ENCODE measurements at regions not wholly inside any gene's neighbourhood (a gene's known extent, or its start where the extent isn't known, plus 50 kb on each side); places are given as distances from the start of the nearest gene placed in this dataset.
"Not testable (repeated sequence)": the region's sequence is repeated elsewhere in the genome, so short reads cannot be mapped to it uniquely, and the experiment has no call there.

DNA sequence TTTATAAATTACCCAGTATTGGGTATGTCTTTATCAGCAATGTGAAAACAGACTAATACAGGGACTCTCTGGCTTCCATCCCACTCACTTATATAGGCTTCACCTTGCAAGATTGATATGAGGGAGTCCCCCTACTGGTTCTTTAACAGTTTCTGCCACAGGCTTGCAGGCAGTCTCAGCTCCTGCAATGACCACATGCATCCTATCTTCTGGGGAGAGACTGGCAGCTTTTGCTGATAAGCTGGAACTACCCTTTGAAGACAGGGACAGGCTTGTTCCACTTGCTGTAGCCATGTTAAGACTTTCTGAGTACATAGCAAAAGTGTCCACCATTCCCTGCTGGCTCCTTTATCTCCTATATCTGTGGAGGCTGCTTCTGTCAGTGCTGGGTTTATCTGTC lies 531.7 kb upstream of the FLRT2 start:
- DNase-seq (ENCODE audit: low read depth): no peak
- no peak overlapping the region for H3K4me3 ChIP-seq (ENCODE audit: low read depth, low read length)
- TF ChIP-seq, protein P1, sequence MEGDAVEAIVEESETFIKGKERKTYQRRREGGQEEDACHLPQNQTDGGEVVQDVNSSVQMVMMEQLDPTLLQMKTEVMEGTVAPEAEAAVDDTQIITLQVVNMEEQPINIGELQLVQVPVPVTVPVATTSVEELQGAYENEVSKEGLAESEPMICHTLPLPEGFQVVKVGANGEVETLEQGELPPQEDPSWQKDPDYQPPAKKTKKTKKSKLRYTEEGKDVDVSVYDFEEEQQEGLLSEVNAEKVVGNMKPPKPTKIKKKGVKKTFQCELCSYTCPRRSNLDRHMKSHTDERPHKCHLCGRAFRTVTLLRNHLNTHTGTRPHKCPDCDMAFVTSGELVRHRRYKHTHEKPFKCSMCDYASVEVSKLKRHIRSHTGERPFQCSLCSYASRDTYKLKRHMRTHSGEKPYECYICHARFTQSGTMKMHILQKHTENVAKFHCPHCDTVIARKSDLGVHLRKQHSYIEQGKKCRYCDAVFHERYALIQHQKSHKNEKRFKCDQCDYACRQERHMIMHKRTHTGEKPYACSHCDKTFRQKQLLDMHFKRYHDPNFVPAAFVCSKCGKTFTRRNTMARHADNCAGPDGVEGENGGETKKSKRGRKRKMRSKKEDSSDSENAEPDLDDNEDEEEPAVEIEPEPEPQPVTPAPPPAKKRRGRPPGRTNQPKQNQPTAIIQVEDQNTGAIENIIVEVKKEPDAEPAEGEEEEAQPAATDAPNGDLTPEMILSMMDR (IDR thresholded peaks at IDR 0.05; ENCODE audit: insufficient read depth, low read depth, low read length, missing control alignments): no peak

DNA sequence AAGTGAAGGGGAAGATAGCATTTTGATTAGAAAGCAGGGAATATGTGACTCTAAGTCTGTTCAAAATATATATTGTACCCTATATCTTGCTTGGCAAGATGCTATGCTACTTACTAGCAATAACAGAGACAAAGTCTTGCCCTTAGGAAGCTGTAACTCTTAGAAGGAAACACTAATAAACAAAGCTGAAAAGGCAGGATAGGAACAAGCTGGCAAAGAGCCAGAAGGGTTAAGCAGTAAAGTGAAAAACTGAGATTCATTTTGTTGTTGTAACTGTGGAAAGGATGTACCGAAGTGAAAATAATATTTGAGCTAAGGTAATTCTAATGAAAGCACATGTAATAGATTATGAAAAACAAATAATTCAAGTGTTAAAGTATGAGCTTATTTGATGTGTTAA lies 527.1 kb upstream of the FLRT2 start:
- TF ChIP-seq, protein P1 (IDR thresholded peaks at IDR 0.05; ENCODE audit: insufficient read depth, low read depth, low read length, missing control alignments): no peak
- no peak for DNase-seq (ENCODE audit: low read depth)
- H3K4me3 ChIP-seq (ENCODE audit: low read depth, low read length): no peak overlapping the region

DNA sequence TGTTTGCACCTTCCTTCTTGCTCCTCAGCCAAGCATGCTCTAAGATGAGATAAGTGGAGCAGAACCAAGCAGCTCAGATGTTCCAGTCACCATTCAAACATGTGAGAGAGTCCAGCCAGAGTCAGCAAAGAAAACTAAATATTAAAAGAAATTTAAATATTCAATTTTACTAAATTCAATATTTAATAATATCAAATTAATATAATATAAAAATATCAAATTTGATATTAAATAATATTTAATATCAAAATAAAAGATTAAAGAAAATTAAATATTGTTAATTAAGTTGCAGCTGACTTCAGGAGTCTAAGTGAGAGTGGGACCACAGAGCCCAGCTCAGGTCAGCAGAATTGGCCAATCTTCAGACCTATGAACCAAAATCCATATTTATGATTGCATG lies 526.1 kb upstream of the FLRT2 start:
- TF ChIP-seq, protein P1 (IDR thresholded peaks at IDR 0.05; ENCODE audit: insufficient read depth, low read depth, low read length, missing control alignments): no peak
- no peak overlapping the region for H3K4me3 ChIP-seq (ENCODE audit: low read depth, low read length)
- DNase-seq (ENCODE audit: low read depth): no peak

DNA sequence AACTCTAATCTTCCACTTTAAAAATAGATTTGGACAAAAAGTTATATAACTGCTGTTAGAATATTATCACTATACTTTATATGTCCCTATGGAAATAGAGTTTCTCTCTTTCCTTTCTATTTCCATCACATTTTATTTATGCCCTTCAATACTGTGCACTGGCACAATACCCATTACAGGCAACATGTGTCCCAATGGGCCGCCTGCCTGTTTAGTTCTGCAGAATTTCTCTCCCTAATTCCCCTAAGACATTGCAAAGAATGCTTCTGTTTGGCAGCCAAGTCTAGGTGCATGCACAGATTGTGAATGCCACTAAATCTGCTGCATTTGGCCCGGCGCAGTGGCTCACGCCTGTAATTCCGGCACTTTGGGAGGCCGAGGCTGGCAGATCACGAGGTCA lies 520.4 kb upstream of the FLRT2 start:
- DNase-seq (ENCODE audit: low read depth): no peak

DNA sequence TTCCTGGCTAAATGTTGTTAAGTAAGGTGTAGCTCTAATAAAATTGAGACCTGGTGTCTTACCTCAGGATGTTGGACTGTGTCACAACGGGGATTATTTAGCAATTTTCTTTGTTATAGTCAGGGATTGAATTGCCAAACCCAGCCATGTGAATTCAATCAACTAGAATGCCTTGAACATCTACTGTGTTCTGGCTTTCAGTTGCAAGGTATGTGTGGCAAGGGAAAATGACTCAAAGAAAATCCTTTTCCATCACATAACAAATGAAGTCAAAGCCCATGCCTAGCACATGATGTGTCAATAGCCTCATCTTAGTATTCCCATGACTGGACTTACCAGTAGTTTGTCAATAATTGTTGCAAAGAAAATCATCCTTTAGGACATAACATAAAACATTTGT lies 519.8 kb upstream of the FLRT2 start:
- no peak overlapping the region for H3K4me3 ChIP-seq (ENCODE audit: low read depth, low read length)
- DNase-seq (ENCODE audit: low read depth): no peak
- TF ChIP-seq, protein P1 (IDR thresholded peaks at IDR 0.05; ENCODE audit: insufficient read depth, low read depth, low read length, missing control alignments): no peak

More for the DNA sequence above, 520.4 kb upstream of the FLRT2 start:
- TF ChIP-seq, protein P1 (IDR thresholded peaks at IDR 0.05; ENCODE audit: insufficient read depth, low read depth, low read length, missing control alignments): no peak
- no peak overlapping the region for H3K4me3 ChIP-seq (ENCODE audit: low read depth, low read length)

DNA sequence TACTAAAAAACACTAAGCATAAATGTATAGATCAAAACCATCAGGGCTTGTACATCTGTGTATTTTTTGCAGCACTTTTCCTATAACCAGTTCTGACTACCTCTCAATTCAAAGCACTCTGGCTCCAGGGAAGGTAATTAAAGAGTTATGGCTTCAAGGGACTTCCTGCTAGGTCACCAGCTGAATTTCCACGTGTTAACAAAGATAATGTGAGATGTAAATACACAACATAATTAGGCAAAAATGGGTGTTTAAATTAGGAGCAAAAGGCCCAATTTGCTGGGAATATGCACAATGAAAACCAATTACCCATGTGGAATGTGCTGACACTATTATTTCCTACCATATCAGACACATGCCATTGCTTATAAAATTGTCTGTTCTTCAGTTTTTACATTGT lies 513.4 kb upstream of the FLRT2 start:
- H3K4me3 ChIP-seq (ENCODE audit: low read depth, low read length): no peak overlapping the region
- TF ChIP-seq, protein P1 (IDR thresholded peaks at IDR 0.05; ENCODE audit: insufficient read depth, low read depth, low read length, missing control alignments): no peak
- no peak for DNase-seq (ENCODE audit: low read depth)

DNA sequence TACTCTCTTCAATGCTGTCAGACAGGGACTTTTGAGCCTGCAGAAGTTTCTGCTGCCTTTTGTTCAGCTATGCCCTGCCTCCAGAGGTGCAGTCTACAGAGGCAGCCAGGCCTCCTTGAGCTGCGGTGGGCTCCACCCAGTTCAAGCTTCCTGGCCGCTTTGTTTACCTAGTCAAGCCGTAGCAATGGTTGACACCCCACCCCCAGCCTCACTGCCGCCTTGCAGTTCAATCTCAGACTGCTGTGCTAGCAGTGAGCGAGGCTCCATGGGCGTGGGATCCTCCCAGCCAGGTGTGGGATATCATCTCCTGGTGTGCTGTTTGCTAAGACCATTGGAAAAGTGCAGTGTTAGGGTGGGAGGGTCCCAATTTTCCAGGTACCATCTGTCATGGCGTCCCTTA lies 506.1 kb upstream of the FLRT2 start:
- not testable (repeated sequence) for DNase-seq (ENCODE audit: low read depth); H3K4me3 ChIP-seq (ENCODE audit: low read depth, low read length)

Data from GM12865 (cell line).